RPMI8226 (cell line): ENCODE measurements at regions not wholly inside any gene's neighbourhood (a gene's known extent, or its start where the extent isn't known, plus 50 kb on each side); places are given as distances from the start of the nearest gene placed in this dataset.
"Not testable (repeated sequence)": the region's sequence is repeated elsewhere in the genome, so short reads cannot be mapped to it uniquely, and the experiment has no call there.

ENCODE experiments used
- DNase-seq: peaks from one replicate; pipeline ENCODE4 v3.0.0-alpha.2; 2015

- no peak for DNase-seq
Observed at GRCh38 chr12:113561068-113561780, 89.6 kb upstream of the LHX5 start.

- no peak for DNase-seq
Observed at GRCh38 chr12:113559466-113559865, 87.8 kb upstream of the LHX5 start.

- DNase-seq, result no peak
Observed at GRCh38 chr12:113555226-113555625, 83.6 kb upstream of the LHX5 start.

- no peak for DNase-seq
Observed at GRCh38 chr12:113552760-113553159, 81.1 kb upstream of the LHX5 start.

- DNase-seq, result no peak
Observed at GRCh38 chr12:113551563-113551962, 79.9 kb upstream of the LHX5 start.

- no peak for DNase-seq
Observed at GRCh38 chr12:113548467-113548866, 76.8 kb upstream of the LHX5 start.

- DNase-seq, result no peak
Observed at GRCh38 chr12:113546916-113547863, 75.5 kb upstream of the LHX5 start.

- DNase-seq, result no peak
Observed at GRCh38 chr12:113537751-113538087, 66.0 kb upstream of the LHX5 start.

- no peak for DNase-seq
Observed at GRCh38 chr12:113537046-113537750, 65.5 kb upstream of the LHX5 start.

- DNase-seq, result peak; percentile 11
Observed at GRCh38 chr12:113535100-113535499, 63.4 kb upstream of the LHX5 start.

GRCh38 chr12:113534555-113534954, 62.9 kb upstream of the LHX5 start:
- DNase-seq, result no peak

- no peak for DNase-seq
Observed at GRCh38 chr12:113533842-113534375, 62.2 kb upstream of the LHX5 start.

- no peak for DNase-seq
Observed at GRCh38 chr12:113532292-113532691, 60.6 kb upstream of the LHX5 start.

- DNase-seq, result not testable (repeated sequence)
Observed at GRCh38 chr12:113531073-113531472, 59.4 kb upstream of the LHX5 start.

GRCh38 chr12:113528606-113529293, 57.1 kb upstream of the LHX5 start:
- no peak for DNase-seq

- DNase-seq, result no peak
Observed at GRCh38 chr12:113525066-113525465, 53.4 kb upstream of the LHX5 start.

GRCh38 chr12:113524495-113524894, 52.8 kb upstream of the LHX5 start:
- DNase-seq, result peak; percentile 35

GRCh38 chr12:113521708-113522107, 50.0 kb upstream of the LHX5 start:
- DNase-seq, result no peak
